ENCODE measurements at regions not wholly inside any gene's neighbourhood (a gene's known extent, or its start where the extent isn't known, plus 50 kb on each side); places are given as distances from the start of the nearest gene placed in this dataset.

GRCh38 chr3:72618739-72619138 lies 229.5 kb downstream of the SHQ1 start:
- Histone ChIP-seq H3K27ac (ENCODE audit: low read depth in 1 of 2, low read length in 1 of 2) (no peak overlapping the region), H3K9me3 (ENCODE audit: control insufficient read depth in 4 of 4, insufficient read depth in 3 of 4, low read length in 3 of 4) (peaks cover 0 to 3% (median 0%) of the 10 kb centered on the region in 4 donors), H3K9ac (ENCODE audit: insufficient read depth in 1 of 2, low read length in 2 of 2) (no peak overlapping the region), H3K4me1 (ENCODE audit: control insufficient read depth in 5 of 5, insufficient read depth in 5 of 5, low read length in 5 of 5) (no peaks in the 10 kb centered on the region), H3K36me3 (ENCODE audit: control insufficient read depth in 4 of 4, insufficient read depth in 4 of 4, low read length in 4 of 4) (no peaks in the 10 kb centered on the region), H3K27me3 (ENCODE audit: control insufficient read depth in 3 of 3, insufficient read depth in 3 of 3, low read length in 2 of 3) (no peaks in the 10 kb centered on the region), H3K4me3 (no peak overlapping the region)
- no peak for DNase-seq
- no peak for ATAC-seq (ENCODE audit: insufficient read depth, low FRiP score)
- 34 to 77% methylated on average over 6 of the region's 6 CpGs for WGBS, 2 donors
- TF ChIP-seq, protein P1, sequence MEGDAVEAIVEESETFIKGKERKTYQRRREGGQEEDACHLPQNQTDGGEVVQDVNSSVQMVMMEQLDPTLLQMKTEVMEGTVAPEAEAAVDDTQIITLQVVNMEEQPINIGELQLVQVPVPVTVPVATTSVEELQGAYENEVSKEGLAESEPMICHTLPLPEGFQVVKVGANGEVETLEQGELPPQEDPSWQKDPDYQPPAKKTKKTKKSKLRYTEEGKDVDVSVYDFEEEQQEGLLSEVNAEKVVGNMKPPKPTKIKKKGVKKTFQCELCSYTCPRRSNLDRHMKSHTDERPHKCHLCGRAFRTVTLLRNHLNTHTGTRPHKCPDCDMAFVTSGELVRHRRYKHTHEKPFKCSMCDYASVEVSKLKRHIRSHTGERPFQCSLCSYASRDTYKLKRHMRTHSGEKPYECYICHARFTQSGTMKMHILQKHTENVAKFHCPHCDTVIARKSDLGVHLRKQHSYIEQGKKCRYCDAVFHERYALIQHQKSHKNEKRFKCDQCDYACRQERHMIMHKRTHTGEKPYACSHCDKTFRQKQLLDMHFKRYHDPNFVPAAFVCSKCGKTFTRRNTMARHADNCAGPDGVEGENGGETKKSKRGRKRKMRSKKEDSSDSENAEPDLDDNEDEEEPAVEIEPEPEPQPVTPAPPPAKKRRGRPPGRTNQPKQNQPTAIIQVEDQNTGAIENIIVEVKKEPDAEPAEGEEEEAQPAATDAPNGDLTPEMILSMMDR (IDR thresholded peaks at IDR 0.05; ENCODE audit: control extremely low read depth, extremely low read depth), result no peak

GRCh38 chr3:72617424-72618024 lies 230.7 kb downstream of the SHQ1 start:
- TF ChIP-seq, protein P1 (IDR thresholded peaks at IDR 0.05; ENCODE audit: control extremely low read depth, extremely low read depth), result no peak
- H3K4me3 ChIP-seq, result no peak overlapping the region
- ATAC-seq (ENCODE audit: insufficient read depth, low FRiP score) (no peak), DNase-seq (no peak)
- no peak overlapping the region for H3K27ac ChIP-seq (ENCODE audit: low read depth in 1 of 2, low read length in 1 of 2)
- no peaks in the 10 kb centered on the region for H3K36me3 ChIP-seq (ENCODE audit: control insufficient read depth in 4 of 4, insufficient read depth in 4 of 4, low read length in 4 of 4)
- 62 to 69% methylated on average over 5 of the region's 5 CpGs for WGBS, 2 donors
- H3K9me3 ChIP-seq (ENCODE audit: control insufficient read depth in 4 of 4, insufficient read depth in 3 of 4, low read length in 3 of 4), result peaks cover 0 to 3% (median 0%) of the 10 kb centered on the region in 4 donors
- no peaks in the 10 kb centered on the region for H3K27me3 ChIP-seq (ENCODE audit: control insufficient read depth in 3 of 3, insufficient read depth in 3 of 3, low read length in 2 of 3)
- no peaks in the 10 kb centered on the region for H3K4me1 ChIP-seq (ENCODE audit: control insufficient read depth in 5 of 5, insufficient read depth in 5 of 5, low read length in 5 of 5)
- no peak overlapping the region for H3K9ac ChIP-seq (ENCODE audit: insufficient read depth in 1 of 2, low read length in 2 of 2)

GRCh38 chr3:72615776-72616175 lies 232.5 kb downstream of the SHQ1 start:
- no peaks in the 10 kb centered on the region for H3K27me3 ChIP-seq (ENCODE audit: control insufficient read depth in 3 of 3, insufficient read depth in 3 of 3, low read length in 2 of 3)
- ATAC-seq (ENCODE audit: insufficient read depth, low FRiP score) (no peak), DNase-seq (no peak)
- 94 to 96% methylated on average over 6 of the region's 6 CpGs for WGBS, 2 donors
- TF ChIP-seq, protein P1 (IDR thresholded peaks at IDR 0.05; ENCODE audit: control extremely low read depth, extremely low read depth), result no peak
- H3K9ac ChIP-seq (ENCODE audit: insufficient read depth in 1 of 2, low read length in 2 of 2), result no peak overlapping the region
- H3K4me3 ChIP-seq, result no peak overlapping the region
- H3K4me1 ChIP-seq (ENCODE audit: control insufficient read depth in 5 of 5, insufficient read depth in 5 of 5, low read length in 5 of 5), result no peaks in the 10 kb centered on the region
- no peak overlapping the region for H3K27ac ChIP-seq (ENCODE audit: low read depth in 1 of 2, low read length in 1 of 2)
- H3K36me3 ChIP-seq (ENCODE audit: control insufficient read depth in 4 of 4, insufficient read depth in 4 of 4, low read length in 4 of 4), result no peaks in the 10 kb centered on the region
- H3K9me3 ChIP-seq (ENCODE audit: control insufficient read depth in 4 of 4, insufficient read depth in 3 of 4, low read length in 3 of 4), result peaks cover 0 to 3% (median 0%) of the 10 kb centered on the region in 4 donors

DNA sequence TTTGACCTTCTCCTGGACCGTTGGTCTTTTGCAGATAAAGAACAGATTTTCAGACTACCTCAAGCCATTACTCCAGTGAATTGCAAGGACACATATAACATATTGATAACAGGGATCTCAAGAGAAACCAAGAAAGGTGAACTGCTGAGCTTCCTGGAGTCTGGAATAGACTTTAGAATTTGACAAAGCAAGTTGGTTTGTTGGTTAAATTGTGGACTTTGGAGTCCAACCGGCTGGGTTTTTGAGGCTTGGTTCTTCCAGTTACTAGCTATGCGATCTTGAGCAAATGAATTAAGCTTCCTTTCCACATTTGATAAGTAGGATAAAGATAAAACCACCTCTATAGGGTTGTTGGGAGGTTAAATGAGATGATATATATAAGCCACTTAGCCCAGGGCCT lies 233.1 kb downstream of the SHQ1 start:
- WGBS, 2 donors, result 81 to 83% methylated on average over 3 of the region's 3 CpGs
- no peak overlapping the region for H3K27ac ChIP-seq (ENCODE audit: low read depth in 1 of 2, low read length in 1 of 2)
- H3K9me3 ChIP-seq (ENCODE audit: control insufficient read depth in 4 of 4, insufficient read depth in 3 of 4, low read length in 3 of 4), result peaks cover 0 to 3% (median 0%) of the 10 kb centered on the region in 4 donors
- DNase-seq (no peak), ATAC-seq (ENCODE audit: insufficient read depth, low FRiP score) (no peak)
- TF ChIP-seq, protein P1 (IDR thresholded peaks at IDR 0.05; ENCODE audit: control extremely low read depth, extremely low read depth), result no peak
- H3K9ac ChIP-seq (ENCODE audit: insufficient read depth in 1 of 2, low read length in 2 of 2), result no peak overlapping the region
- H3K4me1 ChIP-seq (ENCODE audit: control insufficient read depth in 5 of 5, insufficient read depth in 5 of 5, low read length in 5 of 5), result no peaks in the 10 kb centered on the region
- H3K27me3 ChIP-seq (ENCODE audit: control insufficient read depth in 3 of 3, insufficient read depth in 3 of 3, low read length in 2 of 3), result no peaks in the 10 kb centered on the region
- no peak overlapping the region for H3K4me3 ChIP-seq
- H3K36me3 ChIP-seq (ENCODE audit: control insufficient read depth in 4 of 4, insufficient read depth in 4 of 4, low read length in 4 of 4), result no peaks in the 10 kb centered on the region
